HG03575 (cell line): ENCODE measurements at regions not wholly inside any gene's neighbourhood (a gene's known extent, or its start where the extent isn't known, plus 50 kb on each side); places are given as distances from the start of the nearest gene placed in this dataset.

ENCODE experiments used
- ATAC-seq: cut with Tn5 transposase; IDR thresholded peaks from one replicate; pipeline ENCODE4 v1.9.1; 2021; ENCODE audit not compliant: unreplicated experiment, insufficient number of reproducible peaks, low FRiP score; ENCODE audit errors: extremely low read depth

DNA sequence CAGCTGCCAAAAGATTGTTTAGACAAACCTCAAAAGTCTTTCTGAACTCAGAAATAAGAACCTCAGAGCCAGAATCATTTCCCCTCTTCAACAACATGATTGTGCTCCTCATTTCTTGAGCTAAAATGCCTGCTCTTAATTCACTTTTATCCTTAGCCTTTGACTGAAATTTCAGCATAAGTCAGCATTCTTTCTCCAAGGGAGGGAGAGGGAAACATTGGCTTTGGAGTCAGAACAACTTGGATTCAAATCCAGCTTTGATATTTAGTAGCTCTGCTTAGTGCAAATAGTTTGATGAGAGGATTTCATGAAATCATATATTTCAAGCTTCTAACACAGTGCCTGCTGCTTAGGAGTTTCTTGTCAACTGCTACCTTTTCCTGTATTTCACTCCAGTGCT, 484.6 kb upstream of the INTU start:
- no peak for ATAC-seq

DNA sequence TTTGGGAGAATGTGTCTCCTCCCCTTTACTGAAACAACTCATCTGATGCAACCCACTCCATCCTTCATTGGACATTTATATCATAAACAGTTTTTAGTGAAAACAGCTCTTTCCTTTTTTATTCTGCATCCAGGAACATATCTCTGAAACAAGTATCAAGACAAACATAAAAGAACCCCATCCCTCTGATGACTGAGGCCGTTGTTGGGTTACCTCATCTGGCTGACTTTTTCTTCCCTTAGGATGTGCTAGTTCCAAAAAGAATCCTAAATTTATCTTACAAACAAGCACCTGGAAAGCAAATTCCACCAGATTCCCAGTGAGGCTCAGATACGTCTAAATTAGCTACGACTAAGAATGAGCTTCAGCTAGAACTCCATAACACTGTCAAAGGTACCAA, 483.7 kb upstream of the INTU start:
- no peak for ATAC-seq

DNA sequence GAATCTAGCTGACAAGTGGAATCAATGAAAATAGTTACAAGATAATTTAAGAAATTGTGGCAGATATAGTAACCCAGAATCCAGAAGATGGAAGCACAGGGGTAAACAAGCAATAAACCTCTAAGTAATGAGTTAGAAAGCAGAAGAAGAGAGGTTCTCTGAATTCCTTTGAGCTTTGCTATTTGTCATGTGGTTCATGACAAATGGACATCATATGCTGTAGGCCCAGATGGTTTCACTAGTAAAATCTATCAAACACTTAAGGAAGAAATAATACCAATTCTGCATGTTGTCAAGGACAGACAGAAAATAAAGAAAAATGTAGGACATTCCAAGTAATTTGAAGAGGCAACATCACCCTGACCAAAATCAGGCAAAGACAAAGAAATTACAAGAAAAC, 480.8 kb upstream of the INTU start:
- ATAC-seq: no peak

DNA sequence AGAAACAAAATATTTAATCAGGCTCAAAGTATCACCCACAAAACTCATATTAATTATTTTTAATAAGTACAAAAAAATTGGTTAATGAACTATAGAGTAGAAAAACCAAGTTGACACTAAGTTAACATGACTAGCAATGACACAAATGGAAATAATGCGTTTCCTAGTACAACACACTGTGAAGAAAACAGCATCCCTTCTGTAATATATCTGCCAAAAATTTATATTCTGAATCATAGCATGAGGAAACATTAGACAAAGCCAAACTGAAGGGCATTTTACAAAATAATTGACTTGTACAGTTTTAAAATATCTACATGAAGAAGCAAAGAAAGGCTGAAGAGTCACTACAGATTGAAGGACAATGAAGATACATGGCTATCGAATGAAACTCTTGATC, 477.6 kb upstream of the INTU start:
- ATAC-seq: no peak

DNA sequence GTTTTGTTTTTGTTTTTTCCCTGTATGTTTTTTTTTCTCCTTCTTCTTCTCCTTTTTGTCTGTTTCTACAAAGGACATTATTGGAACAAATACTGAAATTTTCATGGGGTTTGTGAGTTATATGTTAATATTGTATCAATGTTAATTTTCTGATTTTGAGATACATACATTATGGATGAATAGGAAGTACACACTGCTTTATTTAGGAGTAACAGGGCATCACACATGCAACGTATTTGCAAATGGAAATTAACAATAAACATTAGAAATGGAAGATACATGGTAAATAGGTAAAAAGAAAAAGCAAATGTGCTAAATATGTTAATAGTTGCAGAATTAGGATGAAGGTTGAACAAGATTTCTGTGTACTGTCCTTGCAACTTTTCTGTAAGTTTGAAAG, 477.2 kb upstream of the INTU start:
- no peak for ATAC-seq

GRCh38 chr4:127162741-127163140, 470.0 kb upstream of the INTU start:
- ATAC-seq: no peak

- ATAC-seq: no peak
Observed at GRCh38 chr4:127165971-127166370, 466.8 kb upstream of the INTU start.

DNA sequence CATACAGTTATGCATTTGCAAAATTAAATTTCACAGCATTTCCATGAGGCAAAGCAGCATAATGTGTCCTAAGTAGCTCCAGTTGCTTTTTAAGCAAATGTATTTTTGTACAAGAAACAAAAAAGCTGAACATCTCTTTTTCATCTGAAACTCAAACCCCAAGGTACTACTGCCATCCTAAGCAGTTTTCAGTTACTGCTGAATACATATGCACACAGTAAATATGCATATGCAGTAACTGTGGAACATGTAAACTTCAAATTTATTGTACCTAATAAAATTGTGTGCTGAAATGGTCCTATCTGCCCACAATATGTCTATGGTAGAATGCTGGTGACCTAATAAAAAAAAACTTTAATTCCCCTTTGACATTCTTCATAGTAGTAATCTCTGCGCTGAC, 458.6 kb upstream of the INTU start:
- ATAC-seq: no peak

- ATAC-seq: no peak
Observed at GRCh38 chr4:127174616-127175015, 458.1 kb upstream of the INTU start.

DNA sequence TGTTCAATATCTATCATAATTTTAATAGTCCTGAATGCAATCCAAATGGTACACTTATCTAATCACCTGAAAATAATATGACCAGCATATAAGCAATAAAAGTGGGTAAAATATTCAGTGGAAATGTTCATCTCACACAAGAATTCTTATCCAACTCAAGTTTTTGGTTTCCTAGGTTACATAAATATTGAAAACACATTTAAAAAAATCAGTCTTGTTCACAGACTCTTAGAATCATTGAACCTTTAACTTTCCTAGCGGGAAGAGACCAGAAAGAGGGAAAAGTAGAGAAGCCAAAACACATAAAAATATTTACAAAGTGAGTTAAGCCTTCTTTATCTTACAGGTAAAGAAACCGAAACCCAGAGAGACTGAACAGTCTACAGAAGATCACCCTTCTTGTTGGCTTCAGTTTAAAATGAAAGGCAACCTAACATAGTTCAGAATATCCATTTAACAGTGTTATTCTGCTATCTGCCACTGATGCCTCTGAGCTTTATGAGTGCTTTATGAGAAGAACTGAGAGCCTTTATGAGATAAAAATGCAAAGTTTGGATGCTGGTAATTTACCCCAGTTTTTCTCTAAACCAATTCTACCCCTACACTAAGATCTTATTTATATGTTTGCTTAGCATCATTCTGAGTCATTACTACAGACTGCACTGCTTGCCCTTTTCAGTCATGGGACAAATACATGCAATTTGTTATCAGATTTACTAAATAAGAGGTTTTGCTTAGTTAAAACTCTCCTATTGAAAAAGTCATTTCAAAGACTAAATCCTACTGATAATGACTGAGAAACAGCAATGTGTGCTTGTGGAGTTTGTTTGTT, 453.3 kb upstream of the INTU start:
- no peak for ATAC-seq

GRCh38 chr4:127181001-127181400, 451.8 kb upstream of the INTU start:
- no peak for ATAC-seq

- ATAC-seq: no peak
Observed at GRCh38 chr4:127182687-127183086, 450.1 kb upstream of the INTU start.

- no peak for ATAC-seq
Observed at GRCh38 chr4:127188847-127189246, 443.9 kb upstream of the INTU start.

GRCh38 chr4:127194281-127194680, 438.5 kb upstream of the INTU start:
- no peak for ATAC-seq

GRCh38 chr4:127196655-127197352, 436.0 kb upstream of the INTU start:
- ATAC-seq: no peak

- no peak for ATAC-seq
Observed at GRCh38 chr4:127203562-127204200, 429.1 kb upstream of the INTU start.

- ATAC-seq: no peak
Observed at GRCh38 chr4:127204322-127204721, 428.4 kb upstream of the INTU start.

GRCh38 chr4:127209580-127210095, 423.1 kb upstream of the INTU start:
- no peak for ATAC-seq

DNA sequence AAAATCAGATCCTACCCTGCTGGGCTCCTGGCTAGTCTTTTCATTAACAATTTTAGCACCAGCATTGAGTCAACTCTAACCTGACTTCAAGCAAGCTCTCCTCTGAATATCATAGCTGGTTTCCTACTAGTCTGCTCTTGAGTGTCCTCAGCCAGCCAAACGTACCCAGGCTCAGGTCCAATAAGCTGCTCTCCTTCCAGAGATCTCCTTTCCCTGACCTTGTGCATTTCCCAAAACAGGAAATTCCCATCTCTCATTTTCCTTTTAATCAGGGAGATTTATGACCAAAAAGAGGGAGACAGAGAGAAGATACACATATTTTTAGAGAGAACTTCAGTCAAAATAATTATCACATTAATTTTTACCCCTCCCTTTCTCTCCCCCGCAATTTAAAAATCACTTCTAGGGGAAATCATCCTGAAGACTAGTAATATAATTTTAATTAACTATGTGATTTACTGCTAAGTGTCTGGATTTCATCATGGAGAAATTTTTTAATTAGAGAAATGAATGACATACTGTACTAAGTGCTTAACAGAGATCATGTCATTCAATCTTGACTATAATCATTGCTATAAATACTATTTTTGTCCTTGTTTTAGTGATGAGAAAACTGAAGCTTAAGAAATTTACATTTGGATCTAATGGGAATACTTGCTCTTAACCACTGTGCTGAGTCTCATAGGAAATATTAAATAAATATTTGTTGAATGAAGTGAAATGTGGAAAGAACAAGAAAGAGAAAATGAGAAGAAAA, 421.7 kb upstream of the INTU start:
- no peak for ATAC-seq
